Colonic mucosa (tissue), 4 donors: ENCODE measurements at regions not wholly inside any gene's neighbourhood (a gene's known extent, or its start where the extent isn't known, plus 50 kb on each side); places are given as distances from the start of the nearest gene placed in this dataset.

Experiments
- DNase-seq: peaks from one replicate; pipeline ENCODE4 v3.0.0-alpha.2; 2020
- H3K27ac ChIP-seq: fragments of 200-600 bp; one replicate; pipeline ENCODE4 v1.8.0; 2021
- H3K27me3 ChIP-seq: fragments of 200-600 bp; one replicate; pipeline ENCODE4 v1.8.0; 2021
- H3K36me3 ChIP-seq: fragments of 200-600 bp; one replicate; pipeline ENCODE4 v1.8.0; 2021
- H3K4me1 ChIP-seq: fragments of 200-600 bp; one replicate; pipeline ENCODE4 v1.8.0; 2021; ENCODE audit warnings: mild to moderate bottlenecking
- H3K4me3 ChIP-seq: fragments of 200-600 bp; one replicate; pipeline ENCODE4 v1.8.0; 2021
- H3K9ac ChIP-seq, 2 donors: one replicate each; pipeline ENCODE4 v1.7.0; 2013; ENCODE audit warnings: control low read depth in 2 of 2, low read depth in 2 of 2, low read length in 2 of 2
- H3K9me3 ChIP-seq: fragments of 200-600 bp; one replicate; pipeline ENCODE4 v1.8.0; 2021
- CTCF ChIP-seq: fragments of 200-600 bp; IDR thresholded peaks from one replicate; pipeline ENCODE4 v1.8.0; 2022; ENCODE audit warnings: antibody characterized with exemption, mild to moderate bottlenecking
- intact Hi-C: fragments of 100-400 bp; cut with DNase I; formaldehyde crosslinking; loops from one replicate; pipeline ENCODE4 v1.14.1; 2022
- donor health status: healthy.
- donor health status: DM: no; HTN: no; CAD: no.
- donor health status: DM: no; HTN: no; CAD: no.

GRCh38 chr20:53891306-53891894, 179.0 kb downstream of the BCAS1 start:
- Histone ChIP-seq H3K36me3 (no peaks in the 10 kb centered on the region), H3K4me3 (no peak overlapping the region), H3K27ac (peak overlapping the region; percentile 24), H3K4me1 (peaks cover 6% of the 10 kb centered on the region), H3K27me3 (no peaks in the 10 kb centered on the region), H3K9ac (no peak overlapping the region), H3K9me3 (no peaks in the 10 kb centered on the region)
- no peak for TF ChIP-seq CTCF
- DNase-seq = no peak
- intact Hi-C loops = no loop called here

GRCh38 chr20:53890443-53891305, 179.7 kb downstream of the BCAS1 start:
- H3K27me3 ChIP-seq = no peaks in the 10 kb centered on the region
- DNase-seq = peak; percentile 61

GRCh38 chr20:53889411-53890148, 180.8 kb downstream of the BCAS1 start:
- Histone ChIP-seq H3K27me3 (no peaks in the 10 kb centered on the region), H3K9me3 (no peaks in the 10 kb centered on the region), H3K4me3 (no peak overlapping the region), H3K27ac (no peak overlapping the region), H3K36me3 (no peaks in the 10 kb centered on the region), H3K4me1 (peaks cover 6% of the 10 kb centered on the region), H3K9ac (no peak overlapping the region)
- intact Hi-C loops = no loop called here
- no peak for DNase-seq
- TF ChIP-seq CTCF = no peak

More at GRCh38 chr20:53890443-53891305, 179.7 kb downstream of the BCAS1 start:
- H3K4me1 ChIP-seq = peaks cover 6% of the 10 kb centered on the region
- no peaks in the 10 kb centered on the region for H3K36me3 ChIP-seq
- no peak overlapping the region for H3K4me3 ChIP-seq
- peak overlapping the region; percentile 24 for H3K27ac ChIP-seq
- no peaks in the 10 kb centered on the region for H3K9me3 ChIP-seq
- no peak for TF ChIP-seq CTCF
- no peak overlapping the region for H3K9ac ChIP-seq
- intact Hi-C loops = no loop called here

- Histone ChIP-seq H3K9ac (no peak overlapping the region), H3K27me3 (no peaks in the 10 kb centered on the region), H3K27ac (no peak overlapping the region), H3K36me3 (no peaks in the 10 kb centered on the region), H3K4me3 (no peak overlapping the region), H3K9me3 (no peaks in the 10 kb centered on the region), H3K4me1 (peaks cover 6% of the 10 kb centered on the region)
- no peak for TF ChIP-seq CTCF
- no peak for DNase-seq
- intact Hi-C loops = no loop called here
These were observed 181.4 kb downstream of the BCAS1 start for GRCh38 chr20:53888951-53889350.

- no peak for TF ChIP-seq CTCF
- no peaks in the 10 kb centered on the region for H3K36me3 ChIP-seq
- no peak overlapping the region for H3K27ac ChIP-seq
- H3K9ac ChIP-seq = no peak overlapping the region
- peaks cover 6% of the 10 kb centered on the region for H3K4me1 ChIP-seq
- intact Hi-C loops = no loop called here
- no peak for DNase-seq
- H3K4me3 ChIP-seq = no peak overlapping the region
- no peaks in the 10 kb centered on the region for H3K27me3 ChIP-seq
- no peaks in the 10 kb centered on the region for H3K9me3 ChIP-seq
These were observed 181.9 kb downstream of the BCAS1 start for GRCh38 chr20:53888510-53888909.
